ENCODE measurements at regions not wholly inside any gene's neighbourhood (a gene's known extent, or its start where the extent isn't known, plus 50 kb on each side); places are given as distances from the start of the nearest gene placed in this dataset.

GRCh38 chr1:232556351-232556750, 73.6 kb downstream of the SIPA1L2 start:
- no peak for TF ChIP-seq CTCF (IDR thresholded peaks at IDR 0.05; ENCODE audit: low read depth, low read length)
- H3K4me3 ChIP-seq (ENCODE audit: low read depth, low read length): no peak overlapping the region

- no peak for TF ChIP-seq CTCF (IDR thresholded peaks at IDR 0.05; ENCODE audit: low read depth, low read length)
These were observed 74.3 kb downstream of the SIPA1L2 start for GRCh38 chr1:232555494-232556210.

DNA sequence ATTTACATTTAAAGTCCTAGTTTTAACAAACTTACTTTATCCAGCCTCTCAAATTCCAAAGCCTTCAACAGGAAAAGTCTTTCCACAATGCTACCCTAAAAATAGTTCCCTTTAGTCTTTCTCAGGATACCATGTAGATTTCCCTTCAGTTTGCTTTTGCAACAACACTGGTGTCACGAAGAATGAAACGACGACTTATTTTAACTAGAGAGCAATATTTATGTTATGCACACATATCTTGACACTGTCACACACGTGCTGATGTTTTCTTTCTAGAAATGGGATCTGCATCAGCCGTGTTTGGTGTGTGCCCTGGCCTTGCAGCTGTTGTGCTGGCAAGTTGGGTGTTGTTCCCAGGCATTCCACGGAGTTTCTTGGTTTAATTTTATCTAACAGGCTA, 75.5 kb downstream of the SIPA1L2 start:
- TF ChIP-seq CTCF (IDR thresholded peaks at IDR 0.05; ENCODE audit: low read depth, low read length): no peak

More at GRCh38 chr1:232555494-232556210, 74.3 kb downstream of the SIPA1L2 start:
- H3K4me3 ChIP-seq (ENCODE audit: low read depth, low read length): no peak overlapping the region

GRCh38 chr1:232553809-232554208, 76.1 kb downstream of the SIPA1L2 start:
- TF ChIP-seq CTCF (IDR thresholded peaks at IDR 0.05; ENCODE audit: low read depth, low read length): no peak

More for the DNA sequence above, 75.5 kb downstream of the SIPA1L2 start:
- no peak overlapping the region for H3K4me3 ChIP-seq (ENCODE audit: low read depth, low read length)

GRCh38 chr1:232553050-232553754, 76.7 kb downstream of the SIPA1L2 start:
- no peak overlapping the region for H3K4me3 ChIP-seq (ENCODE audit: low read depth, low read length)
- TF ChIP-seq CTCF (IDR thresholded peaks at IDR 0.05; ENCODE audit: low read depth, low read length): no peak

More at GRCh38 chr1:232553809-232554208, 76.1 kb downstream of the SIPA1L2 start:
- no peak overlapping the region for H3K4me3 ChIP-seq (ENCODE audit: low read depth, low read length)

- TF ChIP-seq CTCF (IDR thresholded peaks at IDR 0.05; ENCODE audit: low read depth, low read length): no peak
These were observed 78.5 kb downstream of the SIPA1L2 start for GRCh38 chr1:232551386-232551785.

GRCh38 chr1:232550007-232550406, 79.9 kb downstream of the SIPA1L2 start:
- TF ChIP-seq CTCF (IDR thresholded peaks at IDR 0.05; ENCODE audit: low read depth, low read length): no peak

More at GRCh38 chr1:232551386-232551785, 78.5 kb downstream of the SIPA1L2 start:
- no peak overlapping the region for H3K4me3 ChIP-seq (ENCODE audit: low read depth, low read length)

More at GRCh38 chr1:232550007-232550406, 79.9 kb downstream of the SIPA1L2 start:
- H3K4me3 ChIP-seq (ENCODE audit: low read depth, low read length): no peak overlapping the region

Data from WI38 (cell line).